ENCODE measurements at regions not wholly inside any gene's neighbourhood (a gene's known extent, or its start where the extent isn't known, plus 50 kb on each side); places are given as distances from the start of the nearest gene placed in this dataset.
A peak's percentile ranks its signal among the peaks of the same experiment; 100 is the strongest.

DNA sequence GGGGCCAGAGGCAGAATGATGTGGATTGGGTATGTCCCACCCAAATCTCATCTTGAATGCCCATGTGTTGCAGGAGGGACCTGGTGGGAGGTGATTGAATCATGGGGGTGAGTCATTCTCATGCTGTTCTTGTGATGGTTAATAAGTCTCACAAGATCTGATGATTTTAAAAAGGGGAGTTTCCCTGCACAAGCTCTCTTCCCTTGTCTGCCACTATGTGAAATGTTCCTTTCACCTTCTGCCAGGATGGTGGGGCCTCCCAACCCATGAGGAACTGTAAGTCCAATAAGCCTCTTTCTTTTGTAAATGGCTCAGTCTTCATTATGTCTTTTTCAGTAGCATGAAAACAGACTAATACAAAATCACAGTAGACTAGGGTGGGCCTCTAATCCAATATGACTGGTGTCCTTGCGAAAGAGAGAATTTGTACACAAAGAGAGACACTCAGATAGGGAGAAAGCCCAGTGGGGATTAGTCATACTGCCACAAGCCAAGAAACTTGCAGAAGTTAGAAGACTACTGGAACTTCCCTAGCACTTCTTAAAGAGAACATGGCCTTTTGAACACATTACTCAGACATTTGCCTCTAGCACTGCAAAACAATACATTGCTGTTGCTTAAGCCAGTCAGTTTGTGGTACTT, 68.4 kb downstream of the ANXA1 start:
- intact Hi-C loops (cut with DNase I): no loop called here
- Histone ChIP-seq H3K36me3 (no peaks in the 10 kb centered on the region), H3K4me1 (peaks cover 0 to 7% (median 0%) of the 10 kb centered on the region in 3 donors), H3K9me3 (peaks cover 0 to 17% (median 0%) of the 10 kb centered on the region in 3 donors), H3K27ac (peak overlapping the region in 1 of 4 donors; percentile 50), H3K4me3 (no peak overlapping the region), H3K27me3 (peaks cover 0 to 10% (median 0%) of the 10 kb centered on the region in 4 donors)
- 13 to 22% methylated on average over 1 of the region's 1 CpG for WGBS, 2 donors
- TF ChIP-seq, protein P1, sequence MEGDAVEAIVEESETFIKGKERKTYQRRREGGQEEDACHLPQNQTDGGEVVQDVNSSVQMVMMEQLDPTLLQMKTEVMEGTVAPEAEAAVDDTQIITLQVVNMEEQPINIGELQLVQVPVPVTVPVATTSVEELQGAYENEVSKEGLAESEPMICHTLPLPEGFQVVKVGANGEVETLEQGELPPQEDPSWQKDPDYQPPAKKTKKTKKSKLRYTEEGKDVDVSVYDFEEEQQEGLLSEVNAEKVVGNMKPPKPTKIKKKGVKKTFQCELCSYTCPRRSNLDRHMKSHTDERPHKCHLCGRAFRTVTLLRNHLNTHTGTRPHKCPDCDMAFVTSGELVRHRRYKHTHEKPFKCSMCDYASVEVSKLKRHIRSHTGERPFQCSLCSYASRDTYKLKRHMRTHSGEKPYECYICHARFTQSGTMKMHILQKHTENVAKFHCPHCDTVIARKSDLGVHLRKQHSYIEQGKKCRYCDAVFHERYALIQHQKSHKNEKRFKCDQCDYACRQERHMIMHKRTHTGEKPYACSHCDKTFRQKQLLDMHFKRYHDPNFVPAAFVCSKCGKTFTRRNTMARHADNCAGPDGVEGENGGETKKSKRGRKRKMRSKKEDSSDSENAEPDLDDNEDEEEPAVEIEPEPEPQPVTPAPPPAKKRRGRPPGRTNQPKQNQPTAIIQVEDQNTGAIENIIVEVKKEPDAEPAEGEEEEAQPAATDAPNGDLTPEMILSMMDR (IDR thresholded peaks at IDR 0.05): no peak
- TF ChIP-seq POLR2A (IDR thresholded peaks at IDR 0.05): no peak
- DNase-seq: no peak

DNA sequence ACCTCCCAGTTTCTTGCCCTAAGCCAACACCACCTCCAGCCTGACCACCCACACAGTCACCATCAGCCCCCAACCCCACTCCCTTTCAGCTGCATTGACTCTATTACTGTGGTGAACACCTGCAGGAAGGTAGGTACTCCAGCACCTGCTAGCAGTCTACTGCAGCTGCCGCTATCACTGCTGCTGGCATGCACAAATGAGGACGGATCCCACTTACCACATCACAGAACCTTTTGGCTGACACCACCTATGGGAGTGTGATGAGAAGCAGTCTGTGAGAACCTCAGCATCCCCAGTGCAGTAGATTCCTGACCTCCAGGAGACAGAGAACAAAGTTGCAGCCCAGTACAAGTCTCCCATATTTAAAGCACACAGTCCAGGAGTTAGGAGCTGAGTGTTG, 71.9 kb downstream of the ANXA1 start:
- no peak for TF ChIP-seq POLR2A (IDR thresholded peaks at IDR 0.05)
- TF ChIP-seq, protein P1 (IDR thresholded peaks at IDR 0.05): no peak
- H3K27ac ChIP-seq: no peak overlapping the region
- DNase-seq: no peak
- intact Hi-C loops (cut with DNase I): no loop called here
- WGBS, 2 donors: 88% methylated on average over 2 of the region's 2 CpGs; no CpG with 5 or more reads in 1 of the 2 donors
- peaks cover 0 to 6% (median 0%) of the 10 kb centered on the region in 4 donors for H3K27me3 ChIP-seq
- H3K4me1 ChIP-seq: peaks cover 0 to 7% (median 0%) of the 10 kb centered on the region in 3 donors
- peaks cover 0 to 11% (median 0%) of the 10 kb centered on the region in 3 donors for H3K9me3 ChIP-seq
- H3K36me3 ChIP-seq: no peaks in the 10 kb centered on the region
- no peak overlapping the region for H3K4me3 ChIP-seq

DNA sequence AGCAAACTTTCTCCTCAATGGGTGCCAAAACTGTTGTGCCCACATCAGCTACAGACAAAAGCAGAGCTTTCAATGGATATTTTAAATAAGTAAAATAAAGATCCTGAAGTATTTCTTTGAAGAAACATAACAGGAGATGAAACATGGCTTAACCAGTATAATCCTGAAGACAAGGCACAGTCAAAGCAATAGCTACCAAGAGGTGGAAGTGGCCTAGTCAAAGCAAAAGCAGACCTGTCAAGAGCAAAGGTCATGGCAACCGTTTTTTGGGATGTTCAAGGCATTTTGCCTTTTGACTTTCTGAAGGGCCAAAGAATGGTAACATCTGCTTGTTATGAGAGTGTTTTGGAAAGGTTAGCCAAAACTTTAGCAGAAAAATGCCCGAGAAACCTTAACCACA, 77.9 kb downstream of the ANXA1 start:
- Histone ChIP-seq H3K4me3 (no peak overlapping the region), H3K27me3 (peaks cover 0 to 5% (median 0%) of the 10 kb centered on the region in 4 donors), H3K27ac (no peak overlapping the region), H3K36me3 (no peaks in the 10 kb centered on the region), H3K4me1 (no peaks in the 10 kb centered on the region), H3K9me3 (no peaks in the 10 kb centered on the region)
- no peak for DNase-seq
- intact Hi-C loops (cut with DNase I): no loop called here
- TF ChIP-seq, protein P1 (IDR thresholded peaks at IDR 0.05): no peak
- TF ChIP-seq POLR2A (IDR thresholded peaks at IDR 0.05): no peak
- 59 to 64% methylated on average over 2 of the region's 2 CpGs for WGBS, 2 donors

DNA sequence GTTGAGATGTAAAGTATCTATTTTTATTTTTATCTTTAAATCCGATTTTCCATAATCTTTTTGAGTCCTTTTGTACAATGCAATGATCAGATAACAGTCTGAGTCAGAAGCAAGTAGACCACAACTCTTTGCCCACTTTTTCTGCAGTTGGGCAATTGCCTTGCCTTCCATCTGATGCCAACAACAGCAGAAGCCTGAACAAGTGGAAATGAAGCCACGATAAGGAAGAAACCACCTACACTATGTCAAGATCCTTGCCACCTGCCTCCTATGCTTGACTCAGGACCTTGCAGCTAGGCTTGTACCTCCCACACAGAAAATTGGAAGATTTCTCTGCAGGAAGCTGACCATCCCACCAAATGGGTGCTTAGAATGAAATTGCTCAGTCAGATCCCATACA, 78.6 kb downstream of the ANXA1 start:
- Histone ChIP-seq H3K27me3 (peaks cover 0 to 5% (median 0%) of the 10 kb centered on the region in 4 donors), H3K4me3 (no peak overlapping the region), H3K9me3 (no peaks in the 10 kb centered on the region), H3K36me3 (no peaks in the 10 kb centered on the region), H3K27ac (no peak overlapping the region), H3K4me1 (no peaks in the 10 kb centered on the region)
- intact Hi-C loops (cut with DNase I): no loop called here
- 37 to 46% methylated on average over 2 of the region's 2 CpGs for WGBS, 2 donors
- DNase-seq: no peak
- TF ChIP-seq POLR2A (IDR thresholded peaks at IDR 0.05): no peak
- TF ChIP-seq, protein P1 (IDR thresholded peaks at IDR 0.05): no peak

DNA sequence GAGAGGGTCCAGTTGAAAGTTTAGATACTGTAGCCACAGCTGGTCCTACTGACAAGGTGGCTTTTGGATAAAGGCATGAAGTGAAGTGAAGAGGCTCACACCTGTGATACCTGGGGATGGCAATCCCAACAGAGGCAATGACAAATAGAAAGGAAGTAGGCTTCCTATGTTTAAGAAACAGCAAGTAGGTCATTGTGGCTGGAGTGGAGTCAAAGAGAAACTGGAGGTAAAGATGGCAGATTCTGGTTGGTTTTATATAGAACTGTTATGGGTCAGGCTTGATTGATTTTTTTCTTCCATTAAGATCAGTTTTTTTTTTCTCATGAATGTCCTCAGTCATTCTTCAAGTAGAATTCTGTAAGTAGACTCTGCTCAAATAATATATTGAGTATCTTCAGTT, 79.5 kb downstream of the ANXA1 start:
- H3K4me3 ChIP-seq: no peak overlapping the region
- intact Hi-C loops (cut with DNase I): no loop called here
- H3K27ac ChIP-seq: no peak overlapping the region
- no peaks in the 10 kb centered on the region for H3K9me3 ChIP-seq
- H3K36me3 ChIP-seq: no peaks in the 10 kb centered on the region
- peaks cover 0 to 5% (median 0%) of the 10 kb centered on the region in 4 donors for H3K27me3 ChIP-seq
- no peak for TF ChIP-seq POLR2A (IDR thresholded peaks at IDR 0.05)
- TF ChIP-seq, protein P1 (IDR thresholded peaks at IDR 0.05): no peak
- H3K4me1 ChIP-seq: no peaks in the 10 kb centered on the region
- DNase-seq: no peak
